Right atrium auricular region (tissue), 2 donors: ENCODE measurements at regions not wholly inside any gene's neighbourhood (a gene's known extent, or its start where the extent isn't known, plus 50 kb on each side); places are given as distances from the start of the nearest gene placed in this dataset.

Experiments used
- DNase-seq: peaks from one replicate; pipeline ENCODE4 v3.0.0-alpha.2; 2019; ENCODE audit warnings: low spot score
- H3K27ac ChIP-seq, 2 donors: fragments of 200-600 bp; sonication (generic); 1 replicate in 1 of 2; 2 replicates in 1 of 2; pipeline ENCODE4 v1.5.1; 2016 to 2019
- H3K27me3 ChIP-seq, 2 donors: fragments of 200-600 bp; sonication (generic); one replicate each; pipeline versions ENCODE4 v1.5.1 to v1.6.0; 2017 to 2019
- H3K36me3 ChIP-seq: fragments of 200-600 bp; sonication (generic); one replicate; pipeline ENCODE4 v1.5.1; 2016
- H3K4me1 ChIP-seq, 2 donors: fragments of 200-600 bp; sonication (generic); one replicate each; pipeline versions ENCODE4 v1.5.1 to v1.6.0; 2017 to 2019
- H3K4me3 ChIP-seq, 2 donors: fragments of 200-600 bp; sonication (generic); 1 replicate in 1 of 2; 2 replicates in 1 of 2; pipeline ENCODE4 v1.5.1; 2017 to 2019; ENCODE audit warnings: mild to moderate bottlenecking in 1 of 2, moderate library complexity in 1 of 2
- H3K9me3 ChIP-seq, 2 donors: fragments of 200-600 bp; sonication (generic); one replicate each; pipeline ENCODE4 v1.5.1; 2019
- TF ChIP-seq, protein P1 (sequence below), 2 donors: fragments of 200-600 bp; sonication (generic); IDR thresholded peaks; one replicate each; pipeline ENCODE4 v1.5.1; 2019; ENCODE audit warnings: antibody characterized with exemption in 2 of 2

DNA sequence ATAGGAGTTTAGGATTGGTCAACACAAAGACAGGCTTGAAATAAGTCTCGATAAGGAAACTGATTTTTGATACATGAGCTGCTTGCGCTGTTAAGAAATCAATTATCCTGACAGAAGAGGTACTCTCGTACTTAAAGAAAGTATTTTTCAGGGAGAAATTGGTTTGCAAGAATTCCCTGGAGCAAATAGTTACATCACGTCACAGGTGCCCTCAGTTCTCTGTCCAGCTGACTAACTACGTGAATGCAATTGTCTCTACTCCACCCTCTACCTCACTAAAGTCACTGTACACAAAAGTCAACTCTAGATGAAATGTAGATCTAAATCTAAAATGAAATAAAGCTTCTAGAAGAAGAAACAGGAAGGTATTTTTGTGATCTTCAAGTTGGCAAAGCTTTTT, 130.6 kb upstream of the KCNJ16 start:
- Histone ChIP-seq H3K9me3 (no peaks in the 10 kb centered on the region), H3K4me3 (no peak overlapping the region), H3K27me3 (no peaks in the 10 kb centered on the region), H3K27ac (no peak overlapping the region), H3K36me3 (no peaks in the 10 kb centered on the region), H3K4me1 (no peaks in the 10 kb centered on the region)
- no peak for DNase-seq
- TF ChIP-seq, protein P1, sequence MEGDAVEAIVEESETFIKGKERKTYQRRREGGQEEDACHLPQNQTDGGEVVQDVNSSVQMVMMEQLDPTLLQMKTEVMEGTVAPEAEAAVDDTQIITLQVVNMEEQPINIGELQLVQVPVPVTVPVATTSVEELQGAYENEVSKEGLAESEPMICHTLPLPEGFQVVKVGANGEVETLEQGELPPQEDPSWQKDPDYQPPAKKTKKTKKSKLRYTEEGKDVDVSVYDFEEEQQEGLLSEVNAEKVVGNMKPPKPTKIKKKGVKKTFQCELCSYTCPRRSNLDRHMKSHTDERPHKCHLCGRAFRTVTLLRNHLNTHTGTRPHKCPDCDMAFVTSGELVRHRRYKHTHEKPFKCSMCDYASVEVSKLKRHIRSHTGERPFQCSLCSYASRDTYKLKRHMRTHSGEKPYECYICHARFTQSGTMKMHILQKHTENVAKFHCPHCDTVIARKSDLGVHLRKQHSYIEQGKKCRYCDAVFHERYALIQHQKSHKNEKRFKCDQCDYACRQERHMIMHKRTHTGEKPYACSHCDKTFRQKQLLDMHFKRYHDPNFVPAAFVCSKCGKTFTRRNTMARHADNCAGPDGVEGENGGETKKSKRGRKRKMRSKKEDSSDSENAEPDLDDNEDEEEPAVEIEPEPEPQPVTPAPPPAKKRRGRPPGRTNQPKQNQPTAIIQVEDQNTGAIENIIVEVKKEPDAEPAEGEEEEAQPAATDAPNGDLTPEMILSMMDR (IDR thresholded peaks at IDR 0.05) = no peak

DNA sequence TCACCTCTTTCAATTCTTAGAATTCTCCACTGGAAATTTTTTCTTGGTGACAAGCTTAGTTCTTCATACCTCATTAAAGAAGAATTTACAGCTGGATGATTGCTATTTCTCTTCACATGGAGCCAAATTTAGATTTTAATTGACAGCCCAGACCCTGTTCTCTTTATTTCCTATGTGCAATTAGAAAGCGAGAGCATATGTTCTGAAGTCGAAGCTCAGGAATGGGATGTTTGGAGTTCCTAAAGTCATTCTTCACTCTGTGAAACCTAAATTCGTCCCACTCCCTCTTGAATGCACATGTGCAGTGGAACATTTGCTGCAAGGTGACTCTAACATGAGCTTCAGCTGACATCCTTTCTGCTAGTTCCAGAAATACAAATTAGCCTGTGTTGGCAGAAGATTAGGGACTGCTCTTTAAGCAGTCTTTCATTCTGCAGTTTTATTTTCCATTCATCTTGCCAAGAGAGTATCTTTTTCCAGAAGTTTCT, 129.3 kb upstream of the KCNJ16 start:
- DNase-seq = no peak
- H3K9me3 ChIP-seq = no peaks in the 10 kb centered on the region
- H3K27ac ChIP-seq = no peak overlapping the region
- no peak overlapping the region for H3K4me3 ChIP-seq
- no peaks in the 10 kb centered on the region for H3K4me1 ChIP-seq
- TF ChIP-seq, protein P1 (IDR thresholded peaks at IDR 0.05) = no peak
- H3K36me3 ChIP-seq = no peaks in the 10 kb centered on the region
- H3K27me3 ChIP-seq = no peaks in the 10 kb centered on the region

DNA sequence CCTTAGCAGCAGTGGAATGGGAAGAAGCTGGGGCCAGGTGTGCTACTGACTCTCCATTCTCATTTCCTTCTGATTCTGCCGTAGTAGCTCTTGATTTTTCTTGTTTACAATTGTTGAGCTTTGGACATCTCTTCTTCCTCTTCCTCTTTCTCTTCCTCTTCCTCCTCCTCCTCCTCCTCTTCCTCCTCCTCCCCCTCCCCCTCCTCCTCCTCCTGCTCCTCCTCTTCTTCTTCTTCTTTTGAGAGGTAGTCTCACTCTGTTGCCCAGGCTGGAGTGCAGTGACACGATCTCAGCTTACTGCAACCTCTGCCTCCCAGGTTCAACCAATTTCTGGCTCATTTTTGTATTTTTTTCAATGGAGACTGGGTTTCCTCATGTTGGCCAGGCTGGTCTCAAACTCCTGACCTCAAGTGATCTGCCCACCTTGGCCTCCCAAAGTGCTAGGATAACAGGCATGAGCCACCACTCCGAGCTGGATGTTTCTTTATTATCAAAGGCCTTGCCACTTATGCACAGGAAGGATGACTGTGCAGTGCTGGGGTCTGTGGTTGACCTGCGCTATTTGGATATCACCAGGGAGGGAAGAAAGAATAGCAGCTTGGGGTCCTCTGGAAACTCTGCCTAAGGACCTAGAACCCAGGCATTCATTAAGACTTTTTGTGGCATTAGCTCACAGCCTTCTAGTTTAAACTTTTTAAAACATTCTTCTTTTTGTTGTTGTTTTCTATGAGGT, 127.8 kb upstream of the KCNJ16 start:
- TF ChIP-seq, protein P1 (IDR thresholded peaks at IDR 0.05) = no peak
- Histone ChIP-seq H3K4me1 (no peaks in the 10 kb centered on the region), H3K36me3 (no peaks in the 10 kb centered on the region), H3K4me3 (no peak overlapping the region), H3K9me3 (no peaks in the 10 kb centered on the region), H3K27me3 (no peaks in the 10 kb centered on the region), H3K27ac (no peak overlapping the region)
- DNase-seq = no peak

DNA sequence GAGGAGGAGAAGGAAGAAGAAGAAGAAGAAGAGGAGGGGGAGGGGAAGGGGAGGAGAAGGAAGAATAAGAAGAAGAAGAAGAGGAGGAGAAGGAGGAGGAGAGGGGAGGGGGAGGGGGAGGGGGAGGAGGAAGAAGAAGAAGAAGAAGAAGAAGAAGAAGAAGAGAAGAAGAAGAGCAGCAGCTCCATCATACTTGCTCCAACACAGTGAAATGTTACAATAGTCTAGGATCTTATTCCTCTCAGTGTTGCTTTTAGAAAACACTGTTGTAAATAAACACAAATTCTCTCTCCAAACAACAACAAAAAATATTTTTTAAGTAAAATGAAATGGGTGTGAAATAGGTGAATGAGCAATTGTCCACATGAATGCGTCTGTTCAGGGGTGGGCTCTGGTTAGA, 126.6 kb upstream of the KCNJ16 start:
- no peaks in the 10 kb centered on the region for H3K4me1 ChIP-seq
- TF ChIP-seq, protein P1 (IDR thresholded peaks at IDR 0.05) = no peak
- H3K27ac ChIP-seq = no peak overlapping the region
- H3K4me3 ChIP-seq = no peak overlapping the region
- no peaks in the 10 kb centered on the region for H3K9me3 ChIP-seq
- DNase-seq = no peak
- H3K36me3 ChIP-seq = no peaks in the 10 kb centered on the region
- H3K27me3 ChIP-seq = no peaks in the 10 kb centered on the region

DNA sequence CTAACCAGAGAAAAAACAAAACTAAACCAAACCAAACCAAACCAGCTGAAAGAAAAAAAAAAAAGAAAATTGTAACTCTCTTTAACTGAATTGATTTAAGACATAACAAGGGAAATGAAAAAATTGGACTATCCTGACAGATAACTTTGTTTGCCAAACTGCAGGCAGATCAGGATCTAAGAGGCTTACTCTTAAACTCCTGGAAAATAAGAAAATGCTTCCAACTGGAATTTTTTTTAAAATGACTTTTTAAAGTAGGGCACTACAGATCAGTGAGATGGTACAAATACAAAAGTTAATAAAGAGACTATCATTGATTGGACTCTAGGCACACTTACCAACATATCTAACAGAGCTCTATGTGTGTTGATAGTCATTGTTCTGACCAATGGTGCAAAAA, 125.5 kb upstream of the KCNJ16 start:
- Histone ChIP-seq H3K27ac (no peak overlapping the region), H3K27me3 (no peaks in the 10 kb centered on the region), H3K9me3 (no peaks in the 10 kb centered on the region), H3K36me3 (no peaks in the 10 kb centered on the region), H3K4me1 (no peaks in the 10 kb centered on the region), H3K4me3 (no peak overlapping the region)
- TF ChIP-seq, protein P1 (IDR thresholded peaks at IDR 0.05) = no peak
- DNase-seq = no peak
